Effector memory CD8-positive, alpha-beta T cell (primary cell): ENCODE measurements at regions not wholly inside any gene's neighbourhood (a gene's known extent, or its start where the extent isn't known, plus 50 kb on each side); places are given as distances from the start of the nearest gene placed in this dataset.
"Not testable (repeated sequence)": the region's sequence is repeated elsewhere in the genome, so short reads cannot be mapped to it uniquely, and the experiment has no call there.

ENCODE experiments used
- ATAC-seq: fragments of 150-1000 bp; cut with Tn5 transposase; replicated peaks from 2 replicates; pipeline ENCODE4 v1.10.0; 2021; ENCODE audit warnings: mild to moderate bottlenecking, moderate library complexity
- DNase-seq, 3 experiments: peaks; one replicate each; pipeline ENCODE4 v3.0.0; 2021
- H3K27ac Mint-ChIP-seq, 2 donors: one replicate each; pipeline ENCODE4 v1.8.0; 2022; ENCODE audit warnings: mild to moderate bottlenecking in 2 of 2, mixed read lengths in 2 of 2, moderate library complexity in 2 of 2
- H3K27me3 Mint-ChIP-seq, 2 donors: one replicate each; pipeline ENCODE4 v1.8.0; 2022; ENCODE audit warnings: mixed read lengths in 2 of 2
- H3K36me3 Mint-ChIP-seq: one replicate; pipeline ENCODE4 v1.8.0; 2022; ENCODE audit warnings: mild to moderate bottlenecking, moderate library complexity, mixed read lengths; ENCODE audit not compliant: insufficient read depth
- H3K4me1 Mint-ChIP-seq, 2 donors: one replicate each; pipeline ENCODE4 v1.8.0; 2022; ENCODE audit warnings: low read depth in 2 of 2, mixed read lengths in 2 of 2
- H3K4me3 Mint-ChIP-seq, 2 donors: one replicate each; pipeline ENCODE4 v1.8.0; 2022; ENCODE audit warnings: mild to moderate bottlenecking in 2 of 2, mixed read lengths in 2 of 2, moderate library complexity in 2 of 2
- H3K9me3 Mint-ChIP-seq, 2 donors: one replicate each; pipeline ENCODE4 v1.8.0; 2022; ENCODE audit warnings: mixed read lengths in 2 of 2

DNA sequence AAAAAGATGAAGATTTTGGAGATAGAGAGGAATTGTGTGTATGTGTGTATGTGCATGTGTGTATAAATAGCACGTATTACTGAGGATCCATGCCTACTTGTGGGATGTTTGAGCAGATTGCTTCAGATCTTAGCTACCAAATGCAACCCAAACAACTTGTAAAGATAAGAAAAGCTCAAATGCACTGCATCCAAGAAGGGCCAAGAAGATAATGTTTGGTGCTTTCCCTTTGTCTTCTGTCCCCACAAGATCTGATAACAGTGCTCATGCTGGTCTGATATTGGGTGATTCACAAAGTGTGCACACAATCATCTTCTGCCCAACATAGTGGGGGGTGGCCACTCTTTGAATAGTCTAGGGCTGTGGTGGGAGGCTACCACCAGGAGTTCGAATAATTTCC lies 284.8 kb upstream of the CYRIA start:
- DNase-seq = no peak
- ATAC-seq = no peak
- no peak overlapping the region for H3K27ac Mint-ChIP-seq
- no peak overlapping the region for H3K4me3 Mint-ChIP-seq
- H3K27me3 Mint-ChIP-seq = no peaks in the 10 kb centered on the region
- H3K36me3 Mint-ChIP-seq = no peaks in the 10 kb centered on the region
- H3K4me1 Mint-ChIP-seq = no peaks in the 10 kb centered on the region
- peaks cover 6 to 16% of the 10 kb centered on the region in 2 donors for H3K9me3 Mint-ChIP-seq

DNA sequence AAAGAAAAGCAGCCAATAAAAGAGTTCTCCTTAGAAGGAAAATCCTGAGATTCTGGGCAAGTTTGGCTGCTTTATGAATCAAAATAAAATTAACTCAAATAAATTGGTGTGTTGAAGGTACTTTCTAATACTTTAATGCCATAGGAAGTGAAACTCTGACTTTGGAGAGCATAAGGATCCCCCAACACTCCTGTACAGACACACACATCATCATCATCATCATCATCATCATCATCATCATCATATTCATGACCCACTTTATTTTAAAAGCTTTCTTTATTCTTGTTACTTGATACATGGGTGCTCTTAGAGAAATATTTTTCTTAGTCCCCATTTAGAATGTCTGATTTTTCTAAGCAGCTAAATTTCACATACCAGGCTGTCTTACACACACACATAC lies 283.1 kb upstream of the CYRIA start:
- ATAC-seq = no peak
- Mint-ChIP-seq H3K27ac (no peak overlapping the region), H3K9me3 (peaks cover 6 to 16% of the 10 kb centered on the region in 2 donors)

DNA sequence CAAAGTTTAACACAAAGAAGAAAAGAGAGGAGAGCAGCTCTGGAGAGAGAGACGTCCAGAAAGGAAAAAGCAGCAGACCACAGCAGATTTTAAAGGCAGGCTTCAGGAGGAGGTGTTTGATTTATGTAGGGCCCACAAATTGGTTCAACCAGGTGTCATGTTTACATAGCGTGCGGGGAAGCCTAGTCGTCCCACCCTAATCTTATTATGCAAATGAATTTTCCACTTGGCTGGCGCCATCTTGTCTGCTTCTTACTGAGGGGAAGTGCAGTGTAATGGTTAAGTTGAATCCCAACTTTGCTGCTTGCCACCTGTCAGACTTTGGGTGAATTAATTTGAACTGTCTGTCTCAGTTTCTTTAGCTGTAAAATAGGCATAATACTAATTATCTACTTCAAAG lies 282.4 kb upstream of the CYRIA start:
- Mint-ChIP-seq H3K36me3 (no peaks in the 10 kb centered on the region), H3K27ac (no peak overlapping the region), H3K4me1 (no peaks in the 10 kb centered on the region), H3K9me3 (peaks cover 6 to 16% of the 10 kb centered on the region in 2 donors), H3K4me3 (no peak overlapping the region), H3K27me3 (no peaks in the 10 kb centered on the region)
- DNase-seq = no peak
- ATAC-seq = no peak

More for the DNA sequence above, 283.1 kb upstream of the CYRIA start:
- DNase-seq = no peak
- no peaks in the 10 kb centered on the region for H3K27me3 Mint-ChIP-seq
- no peak overlapping the region for H3K4me3 Mint-ChIP-seq
- H3K36me3 Mint-ChIP-seq = no peaks in the 10 kb centered on the region
- H3K4me1 Mint-ChIP-seq = no peaks in the 10 kb centered on the region

DNA sequence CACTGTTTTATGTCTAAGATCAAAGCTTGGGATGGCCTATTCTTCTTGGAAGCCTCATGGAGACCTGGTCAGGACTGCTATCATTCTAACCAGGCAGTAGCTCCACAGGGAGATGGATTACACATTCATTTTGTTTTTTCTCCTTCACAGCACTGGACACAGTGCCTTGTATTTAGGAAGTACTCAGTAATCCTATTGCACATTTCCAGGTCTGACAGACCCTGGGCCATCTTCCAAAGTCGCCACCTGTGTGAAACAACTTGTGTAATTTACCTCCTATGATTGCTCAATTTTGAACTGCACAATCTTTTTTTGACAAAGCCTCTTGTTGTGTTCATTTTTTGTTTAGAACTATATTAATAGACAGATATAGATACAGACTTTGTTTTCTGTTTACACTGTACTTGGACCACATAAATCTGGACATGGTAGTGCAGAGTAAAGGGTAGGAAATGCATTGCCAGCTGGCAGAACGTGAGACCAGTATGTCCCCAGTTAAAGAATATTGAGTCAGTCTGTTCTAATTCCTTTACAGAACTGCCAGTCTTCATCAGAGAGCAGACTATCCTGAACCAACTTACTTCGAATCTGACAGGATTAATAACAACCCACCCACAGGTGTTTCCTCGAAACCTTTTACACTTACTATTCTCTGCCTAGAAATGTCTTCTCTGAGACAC lies 277.8 kb upstream of the CYRIA start:
- ATAC-seq = no peak
- no peak overlapping the region for H3K27ac Mint-ChIP-seq
- no peaks in the 10 kb centered on the region for H3K36me3 Mint-ChIP-seq

DNA sequence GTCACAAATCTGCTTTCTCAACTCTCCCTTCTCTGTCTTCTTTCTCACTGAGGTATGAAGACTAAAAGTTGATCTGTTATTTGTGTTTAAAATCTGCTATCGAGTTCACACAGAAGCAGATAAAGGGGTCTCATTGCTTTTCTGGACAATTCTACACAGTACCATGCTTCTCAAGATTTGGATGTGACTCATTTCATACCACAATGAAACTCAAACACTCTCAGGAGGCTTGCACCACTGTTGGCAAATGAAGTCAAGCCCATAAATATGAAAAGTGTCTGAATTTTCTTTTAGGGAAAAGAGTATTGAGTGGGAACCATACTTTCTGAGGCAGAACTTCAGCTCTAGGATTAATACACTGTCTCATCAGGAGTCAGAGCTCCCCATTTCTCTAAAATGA lies 274.6 kb upstream of the CYRIA start:
- H3K9me3 Mint-ChIP-seq = peaks cover 5% of the 10 kb centered on the region in 2 donors
- H3K27me3 Mint-ChIP-seq = no peaks in the 10 kb centered on the region
- no peaks in the 10 kb centered on the region for H3K4me1 Mint-ChIP-seq
- H3K36me3 Mint-ChIP-seq = no peaks in the 10 kb centered on the region
- H3K4me3 Mint-ChIP-seq = no peak overlapping the region
- DNase-seq = no peak
- no peak overlapping the region for H3K27ac Mint-ChIP-seq
- no peak for ATAC-seq

More for the DNA sequence above, 277.8 kb upstream of the CYRIA start:
- no peak for DNase-seq
- Mint-ChIP-seq H3K4me1 (no peaks in the 10 kb centered on the region), H3K4me3 (no peak overlapping the region), H3K27me3 (no peaks in the 10 kb centered on the region), H3K9me3 (peaks cover 4 to 8% of the 10 kb centered on the region in 2 donors)

DNA sequence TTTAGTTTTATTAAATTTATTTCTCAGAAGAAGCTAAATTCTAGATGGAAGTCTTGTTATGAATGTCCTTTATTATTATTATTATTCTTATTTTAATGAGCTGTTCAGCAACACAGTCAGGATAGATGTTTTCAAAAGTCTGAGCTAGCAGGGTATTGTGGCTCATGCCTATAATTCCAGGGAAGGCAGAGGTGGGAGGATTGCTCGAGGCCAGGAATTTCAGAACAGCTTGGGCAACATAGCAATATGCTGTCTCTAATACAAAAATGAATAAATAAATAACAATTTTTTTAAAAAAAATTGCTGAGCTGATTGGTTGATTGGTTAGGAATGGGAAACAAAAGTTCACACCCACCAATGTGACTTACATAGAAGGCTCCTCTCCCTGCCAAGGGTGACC lies 274.1 kb upstream of the CYRIA start:
- no peaks in the 10 kb centered on the region for H3K4me1 Mint-ChIP-seq
- ATAC-seq = no peak

DNA sequence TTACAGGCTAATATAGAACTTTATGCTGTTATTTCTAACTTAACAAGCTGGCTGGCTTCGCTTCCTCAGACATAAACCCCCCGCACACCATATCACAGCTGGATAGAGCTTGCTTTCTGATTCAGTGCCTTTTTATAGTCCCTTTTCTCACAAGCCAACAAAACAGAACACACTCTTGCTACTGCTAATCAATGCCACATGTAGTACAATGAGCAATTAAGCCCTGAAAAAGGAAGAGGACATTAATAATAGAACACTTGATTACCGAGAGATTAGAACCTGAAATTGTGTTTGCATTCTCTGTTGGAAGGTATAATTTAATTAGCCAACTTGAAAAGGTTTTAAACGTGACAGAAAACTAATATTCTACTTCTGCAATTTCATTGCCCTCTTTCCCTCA lies 267.7 kb upstream of the CYRIA start:
- Mint-ChIP-seq H3K27me3 (no peaks in the 10 kb centered on the region), H3K4me3 (no peak overlapping the region), H3K9me3 (peaks cover 3 to 16% of the 10 kb centered on the region in 2 donors), H3K36me3 (no peaks in the 10 kb centered on the region), H3K4me1 (no peaks in the 10 kb centered on the region), H3K27ac (no peak overlapping the region)
- DNase-seq (no peak), ATAC-seq (no peak)

More for the DNA sequence above, 274.1 kb upstream of the CYRIA start:
- Mint-ChIP-seq H3K9me3 (peaks cover 5% of the 10 kb centered on the region in 2 donors), H3K4me3 (no peak overlapping the region), H3K27ac (no peak overlapping the region), H3K27me3 (no peaks in the 10 kb centered on the region), H3K36me3 (no peaks in the 10 kb centered on the region)
- DNase-seq = no peak

DNA sequence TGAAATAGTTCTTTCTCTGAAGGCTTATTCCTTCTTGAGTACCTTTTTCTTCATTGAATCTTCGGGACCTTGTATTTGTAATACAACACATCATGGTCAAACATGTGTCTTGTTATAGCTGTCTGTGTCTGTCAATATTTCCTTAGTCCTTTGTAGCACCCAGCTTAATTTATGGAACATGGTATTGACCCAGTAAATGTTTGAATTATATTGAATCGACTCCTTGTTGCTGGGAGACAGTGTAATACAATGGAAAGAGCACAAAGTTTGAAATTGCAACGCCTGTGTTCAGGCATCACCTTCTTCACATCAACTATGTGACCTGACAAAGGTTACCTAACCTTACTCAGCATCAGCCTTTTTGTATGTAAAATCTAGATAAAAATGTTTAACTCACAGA lies 267.2 kb upstream of the CYRIA start:
- H3K9me3 Mint-ChIP-seq = peaks cover 3 to 16% of the 10 kb centered on the region in 2 donors
- no peaks in the 10 kb centered on the region for H3K27me3 Mint-ChIP-seq
- ATAC-seq = no peak

DNA sequence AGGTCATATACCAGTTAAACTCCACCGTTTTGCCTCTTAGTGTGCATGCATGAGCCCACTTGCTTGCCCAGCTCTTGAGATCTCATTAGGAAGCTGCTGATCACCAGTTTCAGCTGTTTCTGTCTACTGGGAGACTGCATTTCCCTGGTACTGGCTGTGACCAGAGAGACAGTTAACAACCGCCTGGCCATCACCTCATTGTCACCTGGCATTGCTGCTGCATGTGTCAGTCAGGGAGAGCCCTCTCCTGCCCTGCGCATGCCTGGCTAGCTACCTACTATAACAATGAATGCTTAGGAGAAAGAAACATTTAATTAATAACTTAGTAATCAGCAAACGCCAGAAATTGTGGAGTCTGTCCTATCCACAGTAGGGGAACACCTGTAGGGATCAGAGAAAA lies 265.8 kb upstream of the CYRIA start:
- Mint-ChIP-seq H3K4me3 (no peak overlapping the region), H3K27ac (no peak overlapping the region), H3K27me3 (no peaks in the 10 kb centered on the region), H3K4me1 (no peaks in the 10 kb centered on the region), H3K9me3 (peaks cover 2 to 15% of the 10 kb centered on the region in 2 donors), H3K36me3 (no peaks in the 10 kb centered on the region)
- no peak for ATAC-seq
- no peak for DNase-seq

More for the DNA sequence above, 267.2 kb upstream of the CYRIA start:
- Mint-ChIP-seq H3K4me1 (no peaks in the 10 kb centered on the region), H3K27ac (no peak overlapping the region), H3K36me3 (no peaks in the 10 kb centered on the region), H3K4me3 (no peak overlapping the region)
- DNase-seq = no peak

DNA sequence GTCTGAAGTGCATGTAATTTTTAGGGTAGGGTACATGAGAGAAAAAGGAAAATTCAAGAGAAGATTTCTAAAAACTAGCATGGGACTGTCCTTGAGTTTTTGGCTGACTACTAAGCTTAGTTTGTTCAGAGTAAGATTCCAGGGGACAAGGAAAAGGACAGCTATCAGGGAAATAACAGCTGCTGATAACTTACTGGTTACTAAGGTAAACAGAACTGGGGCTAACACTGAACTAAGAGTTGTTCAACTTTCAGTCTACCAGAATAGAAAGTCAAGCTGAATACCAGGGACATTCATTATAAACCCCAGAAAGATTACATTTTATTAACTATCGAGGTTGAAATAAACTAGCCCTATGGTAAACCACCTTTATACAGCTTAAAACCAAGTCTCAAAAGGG lies 261.8 kb upstream of the CYRIA start:
- DNase-seq (no peak), ATAC-seq (no peak)
- no peaks in the 10 kb centered on the region for H3K36me3 Mint-ChIP-seq
- H3K9me3 Mint-ChIP-seq = peaks cover 2 to 17% of the 10 kb centered on the region in 2 donors
- no peak overlapping the region for H3K4me3 Mint-ChIP-seq
- H3K27ac Mint-ChIP-seq = no peak overlapping the region
- H3K27me3 Mint-ChIP-seq = no peaks in the 10 kb centered on the region
- no peaks in the 10 kb centered on the region for H3K4me1 Mint-ChIP-seq

DNA sequence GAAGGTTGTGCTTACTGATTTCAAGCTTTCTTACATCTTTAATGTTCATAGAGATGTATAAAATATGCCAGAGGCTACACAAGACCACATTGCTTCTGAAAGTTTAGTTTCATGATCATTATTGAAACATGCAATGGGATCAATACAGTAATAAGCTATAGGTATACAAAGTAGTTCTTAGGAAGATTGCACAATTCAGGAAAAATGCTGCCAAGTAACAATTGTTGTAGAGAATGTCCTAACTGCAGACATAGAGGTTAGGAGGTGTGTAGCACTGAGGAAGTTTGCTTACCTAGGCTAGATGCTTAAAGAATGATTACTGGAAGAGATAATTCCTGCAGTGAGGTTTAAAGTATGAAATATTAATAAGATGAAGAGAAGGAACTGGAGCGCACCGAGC lies 259.5 kb upstream of the CYRIA start:
- Mint-ChIP-seq H3K4me3 (no peak overlapping the region), H3K27ac (no peak overlapping the region), H3K4me1 (no peaks in the 10 kb centered on the region), H3K36me3 (no peaks in the 10 kb centered on the region), H3K27me3 (no peaks in the 10 kb centered on the region), H3K9me3 (peaks cover 2 to 7% of the 10 kb centered on the region in 2 donors)
- DNase-seq = no peak
- no peak for ATAC-seq

DNA sequence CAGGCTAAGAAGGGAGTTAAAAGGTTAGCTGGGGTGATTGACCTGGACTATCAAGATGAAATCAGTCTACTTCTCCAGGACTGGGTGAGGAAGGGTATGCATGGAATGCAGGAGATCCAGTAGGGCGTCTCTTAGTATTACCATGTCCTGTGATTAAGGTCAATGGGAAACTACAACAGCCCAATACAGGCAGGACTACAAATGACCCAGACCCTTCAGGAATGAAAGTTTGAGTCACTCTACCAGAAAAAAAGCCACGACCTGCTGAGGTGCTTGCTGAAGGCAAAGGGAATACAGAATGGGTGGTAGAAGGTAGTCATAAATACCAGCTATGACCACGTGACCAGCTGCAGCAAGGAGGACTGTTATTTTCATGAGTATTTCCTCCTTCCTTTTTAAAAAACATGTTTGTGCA lies 249.7 kb upstream of the CYRIA start:
- DNase-seq, H3K27me3 Mint-ChIP-seq, H3K36me3 Mint-ChIP-seq, H3K4me3 Mint-ChIP-seq, H3K4me1 Mint-ChIP-seq, ATAC-seq, H3K27ac Mint-ChIP-seq, H3K9me3 Mint-ChIP-seq: not testable (repeated sequence)

DNA sequence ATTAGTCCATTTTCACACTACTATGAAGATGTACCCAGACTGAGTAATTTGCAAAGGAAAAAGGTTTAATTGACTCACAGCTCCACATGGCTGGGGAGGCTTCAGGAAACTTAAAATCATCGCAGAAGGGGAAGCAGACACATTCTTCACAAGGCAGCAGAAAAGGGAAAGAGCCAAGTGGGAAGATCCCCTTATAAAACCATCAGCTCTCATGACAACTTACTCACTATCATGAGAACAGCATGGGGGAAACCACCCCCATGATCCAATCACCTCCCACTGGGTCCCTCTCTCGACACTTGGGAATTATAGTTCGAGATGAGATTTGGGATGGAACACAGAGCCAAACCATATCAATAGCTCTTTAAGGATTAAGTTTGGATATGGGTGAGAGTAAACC lies 246.1 kb upstream of the CYRIA start:
- ATAC-seq = no peak
- H3K27ac Mint-ChIP-seq = no peak overlapping the region
- H3K36me3 Mint-ChIP-seq = no peaks in the 10 kb centered on the region
- no peaks in the 10 kb centered on the region for H3K27me3 Mint-ChIP-seq
- DNase-seq = no peak
- peaks cover 0 to 6% of the 10 kb centered on the region in 2 donors for H3K9me3 Mint-ChIP-seq
- H3K4me3 Mint-ChIP-seq = no peak overlapping the region
- H3K4me1 Mint-ChIP-seq = no peaks in the 10 kb centered on the region

DNA sequence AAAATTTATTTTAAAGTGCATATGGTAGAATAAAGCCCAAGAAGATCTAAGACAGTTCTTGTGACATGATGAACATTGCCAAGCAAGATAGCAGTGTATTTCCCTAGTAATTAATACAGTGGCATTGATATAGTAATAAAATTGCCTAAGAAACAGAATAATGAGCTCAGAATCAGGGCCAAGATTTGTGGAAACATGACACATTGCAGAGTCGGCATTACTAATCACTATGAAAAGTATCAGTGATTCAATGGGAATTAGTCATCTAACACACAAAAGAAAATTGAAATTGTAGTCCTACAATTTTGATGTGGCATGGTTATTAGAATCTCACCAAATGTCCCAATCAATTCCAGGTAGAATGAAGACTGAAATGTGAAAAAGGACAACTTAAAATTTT lies 243.0 kb upstream of the CYRIA start:
- Mint-ChIP-seq H3K4me3 (no peak overlapping the region), H3K27ac (no peak overlapping the region), H3K36me3 (no peaks in the 10 kb centered on the region), H3K4me1 (no peaks in the 10 kb centered on the region), H3K27me3 (no peaks in the 10 kb centered on the region), H3K9me3 (peaks cover 3 to 6% of the 10 kb centered on the region in 2 donors)
- DNase-seq (no peak), ATAC-seq (no peak)
